Thyroid gland (tissue), 4 donors: ENCODE measurements at regions not wholly inside any gene's neighbourhood (a gene's known extent, or its start where the extent isn't known, plus 50 kb on each side); places are given as distances from the start of the nearest gene placed in this dataset.

Source experiments
- DNase-seq, 2 donors: peaks; one replicate each; pipeline ENCODE4 v3.0.0-alpha.2; 2019
- H3K27ac ChIP-seq, 3 donors: fragments of 200-600 bp; sonication (generic); 1 replicate in 2 of 3; 2 replicates in 1 of 3; pipeline ENCODE4 v1.5.1; 2016 to 2019; ENCODE audit warnings: mild to moderate bottlenecking in 1 of 3, moderate library complexity in 1 of 3
- H3K27me3 ChIP-seq: fragments of 200-600 bp; sonication (generic); one replicate; pipeline ENCODE4 v1.5.1; 2019
- H3K36me3 ChIP-seq, 2 donors: fragments of 200-600 bp; sonication (generic); one replicate each; pipeline ENCODE4 v1.5.1; 2016 to 2019
- H3K4me1 ChIP-seq, 2 donors: fragments of 200-600 bp; sonication (generic); one replicate each; pipeline ENCODE4 v1.5.1; 2017 to 2019
- H3K4me3 ChIP-seq, 3 donors: fragments of 200-600 bp; sonication (generic); replicated peaks in 1 of 3; 1 replicate in 2 of 3; 2 replicates in 1 of 3; pipeline ENCODE4 v1.5.1; 2016; ENCODE audit warnings: mild to moderate bottlenecking in 1 of 3
- H3K9me3 ChIP-seq: fragments of 200-600 bp; sonication (generic); one replicate; pipeline ENCODE4 v1.5.1; 2017
- CTCF ChIP-seq, 6 experiments: fragments of 200-600 bp in 3 of 6; fragments of 450-650 bp in 3 of 6; sonication (generic) in 3 of 6; IDR thresholded peaks; one replicate each; pipeline ENCODE4 v1.5.1; 2016 to 2019; ENCODE audit warnings: antibody characterized with exemption in 6 of 6, mild to moderate bottlenecking in 2 of 6, inconsistent platforms in 1 of 6, moderate library complexity in 1 of 6
- POLR2A ChIP-seq, 2 donors: fragments of 450-650 bp; IDR thresholded peaks; one replicate each; pipeline ENCODE4 v1.6.1; 2017; ENCODE audit warnings: antibody characterized with exemption in 2 of 2, mild to moderate bottlenecking in 2 of 2, moderate library complexity in 1 of 2
- WGBS, 2 donors: methylation state at CpG; one replicate each; pipeline ENCODE4 v1.1.5; 2017; 5-methylcytosine and 5-hydroxymethylcytosine counted together
- intact Hi-C: fragments of 100-400 bp; cut with DNase I; formaldehyde crosslinking; loops from one replicate; pipeline ENCODE4 v1.15.1; 2023

- no peaks in the 10 kb centered on the region for H3K4me1 ChIP-seq
Measured at GRCh38 chr5:145160679-145161078, 674.5 kb downstream of the PRELID2 start.

GRCh38 chr5:145158730-145159129, 676.4 kb downstream of the PRELID2 start:
- no peaks in the 10 kb centered on the region for H3K9me3 ChIP-seq
- intact Hi-C loops: no loop called here
- H3K4me1 ChIP-seq: no peaks in the 10 kb centered on the region
- no peak overlapping the region for H3K27ac ChIP-seq
- H3K27me3 ChIP-seq: no peaks in the 10 kb centered on the region
- H3K36me3 ChIP-seq: no peaks in the 10 kb centered on the region
- TF ChIP-seq POLR2A (IDR thresholded peaks at IDR 0.05) (no peak), CTCF (IDR thresholded peaks at IDR 0.05) (no peak)
- 11 to 16% methylated on average over 4 of the region's 4 CpGs for WGBS, 2 donors
- no peak for DNase-seq
- no peak overlapping the region for H3K4me3 ChIP-seq

More at GRCh38 chr5:145160679-145161078, 674.5 kb downstream of the PRELID2 start:
- TF ChIP-seq CTCF (IDR thresholded peaks at IDR 0.05) (no peak), POLR2A (IDR thresholded peaks at IDR 0.05) (no peak)
- Histone ChIP-seq H3K27me3 (no peaks in the 10 kb centered on the region), H3K4me3 (no peak overlapping the region), H3K36me3 (no peaks in the 10 kb centered on the region), H3K9me3 (no peaks in the 10 kb centered on the region), H3K27ac (no peak overlapping the region)
- intact Hi-C loops: no loop called here
- DNase-seq: no peak
- WGBS, 2 donors: 78% methylated on average over 4 of the region's 4 CpGs

GRCh38 chr5:145157841-145158240, 677.3 kb downstream of the PRELID2 start:
- H3K27me3 ChIP-seq: no peaks in the 10 kb centered on the region
- no peaks in the 10 kb centered on the region for H3K4me1 ChIP-seq
- no peaks in the 10 kb centered on the region for H3K9me3 ChIP-seq
- H3K4me3 ChIP-seq: no peak overlapping the region
- no peak overlapping the region for H3K27ac ChIP-seq
- TF ChIP-seq CTCF (IDR thresholded peaks at IDR 0.05) (no peak), POLR2A (IDR thresholded peaks at IDR 0.05) (no peak)
- H3K36me3 ChIP-seq: no peaks in the 10 kb centered on the region
- intact Hi-C loops: no loop called here
- DNase-seq: no peak

GRCh38 chr5:145141534-145141933, 693.6 kb downstream of the PRELID2 start:
- H3K27ac ChIP-seq: no peak overlapping the region
- no peak for DNase-seq
- no peak for TF ChIP-seq CTCF (IDR thresholded peaks at IDR 0.05)
- TF ChIP-seq POLR2A (IDR thresholded peaks at IDR 0.05): no peak
- H3K4me3 ChIP-seq: no peak overlapping the region
- H3K9me3 ChIP-seq: no peaks in the 10 kb centered on the region
- no peaks in the 10 kb centered on the region for H3K4me1 ChIP-seq
- intact Hi-C loops: no loop called here
- H3K27me3 ChIP-seq: no peaks in the 10 kb centered on the region
- 65 to 67% methylated on average over 1 of the region's 1 CpG for WGBS, 2 donors
- H3K36me3 ChIP-seq: no peaks in the 10 kb centered on the region

- no peak overlapping the region for H3K27ac ChIP-seq
- H3K4me1 ChIP-seq: no peaks in the 10 kb centered on the region
- WGBS, 2 donors: 40% methylated on average over 3 of the region's 3 CpGs
- no peaks in the 10 kb centered on the region for H3K27me3 ChIP-seq
- H3K9me3 ChIP-seq: no peaks in the 10 kb centered on the region
- TF ChIP-seq CTCF (IDR thresholded peaks at IDR 0.05) (no peak), POLR2A (IDR thresholded peaks at IDR 0.05) (no peak)
- intact Hi-C loops: no loop called here
- no peak overlapping the region for H3K4me3 ChIP-seq
- DNase-seq: no peak
- H3K36me3 ChIP-seq: no peaks in the 10 kb centered on the region
Measured at GRCh38 chr5:145130996-145131395, 704.1 kb downstream of the PRELID2 start.
